T-helper 17 cell (primary cell): ENCODE measurements at regions not wholly inside any gene's neighbourhood (a gene's known extent, or its start where the extent isn't known, plus 50 kb on each side); places are given as distances from the start of the nearest gene placed in this dataset.
"Not testable (repeated sequence)": the region's sequence is repeated elsewhere in the genome, so short reads cannot be mapped to it uniquely, and the experiment has no call there.

ENCODE experiments used
- ATAC-seq: fragments of 150-1000 bp; cut with Tn5 transposase; 2 replicates; pipeline ENCODE4 v1.10.0; 2021; ENCODE audit warnings: mild to moderate bottlenecking, moderate library complexity
- DNase-seq, 3 donors: peaks; one replicate each; pipeline versions ENCODE4 v3.0.0 to v3.0.0-alpha.2; 2020 to 2021
- H3K9me3 ChIP-seq: one replicate; pipeline ENCODE4 v1.7.0; 2013; ENCODE audit warnings: low read length, mild to moderate bottlenecking; ENCODE audit not compliant: control insufficient read depth, poor library complexity, severe bottlenecking
- H3K27ac Mint-ChIP-seq: one replicate; pipeline ENCODE4 v1.8.0; 2022; ENCODE audit warnings: mild to moderate bottlenecking, moderate library complexity, mixed read lengths
- H3K27me3 Mint-ChIP-seq: one replicate; pipeline ENCODE4 v1.8.0; 2022; ENCODE audit warnings: mixed read lengths
- H3K36me3 Mint-ChIP-seq: one replicate; pipeline ENCODE4 v1.8.0; 2022; ENCODE audit warnings: low read depth, mixed read lengths
- H3K4me1 Mint-ChIP-seq: one replicate; pipeline ENCODE4 v1.8.0; 2022; ENCODE audit warnings: mild to moderate bottlenecking, mixed read lengths
- H3K4me3 Mint-ChIP-seq: one replicate; pipeline ENCODE4 v1.8.0; 2022; ENCODE audit warnings: mild to moderate bottlenecking, moderate library complexity, mixed read lengths

DNA sequence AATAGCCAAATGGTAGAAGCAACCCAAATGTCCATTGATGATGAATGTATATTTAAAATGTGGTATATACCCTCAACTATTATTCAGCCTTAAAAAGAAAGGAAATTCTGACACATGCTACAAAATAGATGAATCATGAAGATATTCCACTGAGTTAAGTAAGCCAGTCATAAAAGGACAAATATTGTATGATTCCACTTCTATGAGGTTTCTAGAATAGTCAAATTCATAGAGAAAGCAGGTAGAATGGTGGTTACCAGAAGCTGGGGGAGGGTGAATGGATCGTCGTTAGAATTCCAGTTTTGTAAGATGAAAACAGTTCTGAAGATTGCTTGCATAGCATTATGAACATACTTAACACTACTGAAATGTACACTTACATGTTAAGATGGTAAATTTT, 214.3 kb upstream of the MYLIP start:
- H3K36me3 Mint-ChIP-seq = peaks cover 5% of the 10 kb centered on the region
- no peak overlapping the region for H3K4me3 Mint-ChIP-seq
- H3K27ac Mint-ChIP-seq = no peak overlapping the region
- ATAC-seq (no peak), DNase-seq (no peak)
- H3K4me1 Mint-ChIP-seq = no peaks in the 10 kb centered on the region
- peaks cover 2% of the 10 kb centered on the region for H3K27me3 Mint-ChIP-seq
- no peaks in the 10 kb centered on the region for H3K9me3 ChIP-seq

DNA sequence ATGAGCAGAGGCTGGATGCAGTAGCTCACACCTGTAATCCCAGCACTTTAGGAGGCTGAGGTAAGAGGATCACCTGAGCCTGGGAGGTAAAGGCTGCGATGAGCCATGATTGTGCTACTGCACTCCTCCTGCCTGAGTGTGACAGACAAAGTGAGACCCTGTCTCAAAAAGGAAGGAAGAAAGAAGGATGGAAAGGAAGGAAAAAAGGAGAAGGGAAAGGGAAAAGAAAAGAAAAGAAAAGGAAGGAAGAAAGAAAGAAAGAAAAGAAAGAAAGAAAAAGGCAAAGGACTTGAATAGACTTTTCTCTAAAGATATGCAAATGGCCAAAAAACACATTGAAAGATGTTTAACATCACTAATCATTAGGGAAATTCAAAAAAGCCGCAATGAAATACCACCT, 215.3 kb upstream of the MYLIP start:
- H3K4me3 Mint-ChIP-seq = no peak overlapping the region
- H3K36me3 Mint-ChIP-seq = peaks cover 5% of the 10 kb centered on the region
- H3K27ac Mint-ChIP-seq = no peak overlapping the region
- H3K4me1 Mint-ChIP-seq = no peaks in the 10 kb centered on the region
- ATAC-seq (no peak), DNase-seq (no peak)
- H3K27me3 Mint-ChIP-seq = peaks cover 11% of the 10 kb centered on the region
- H3K9me3 ChIP-seq = no peaks in the 10 kb centered on the region

GRCh38 chr6:15912505-15913400, 216.1 kb upstream of the MYLIP start:
- no peak for DNase-seq
- no peak overlapping the region for H3K27ac Mint-ChIP-seq
- ATAC-seq = no peak
- H3K27me3 Mint-ChIP-seq = peaks cover 19% of the 10 kb centered on the region
- no peaks in the 10 kb centered on the region for H3K9me3 ChIP-seq
- H3K36me3 Mint-ChIP-seq = peaks cover 5% of the 10 kb centered on the region
- no peaks in the 10 kb centered on the region for H3K4me1 Mint-ChIP-seq
- no peak overlapping the region for H3K4me3 Mint-ChIP-seq

- H3K9me3 ChIP-seq = no peaks in the 10 kb centered on the region
- H3K4me3 Mint-ChIP-seq = no peak overlapping the region
- peaks cover 19% of the 10 kb centered on the region for H3K27me3 Mint-ChIP-seq
- peaks cover 5% of the 10 kb centered on the region for H3K36me3 Mint-ChIP-seq
- ATAC-seq = no peak
- DNase-seq = no peak
- H3K4me1 Mint-ChIP-seq = no peaks in the 10 kb centered on the region
- H3K27ac Mint-ChIP-seq = no peak overlapping the region
Observed at GRCh38 chr6:15911753-15912504, 217.0 kb upstream of the MYLIP start.

DNA sequence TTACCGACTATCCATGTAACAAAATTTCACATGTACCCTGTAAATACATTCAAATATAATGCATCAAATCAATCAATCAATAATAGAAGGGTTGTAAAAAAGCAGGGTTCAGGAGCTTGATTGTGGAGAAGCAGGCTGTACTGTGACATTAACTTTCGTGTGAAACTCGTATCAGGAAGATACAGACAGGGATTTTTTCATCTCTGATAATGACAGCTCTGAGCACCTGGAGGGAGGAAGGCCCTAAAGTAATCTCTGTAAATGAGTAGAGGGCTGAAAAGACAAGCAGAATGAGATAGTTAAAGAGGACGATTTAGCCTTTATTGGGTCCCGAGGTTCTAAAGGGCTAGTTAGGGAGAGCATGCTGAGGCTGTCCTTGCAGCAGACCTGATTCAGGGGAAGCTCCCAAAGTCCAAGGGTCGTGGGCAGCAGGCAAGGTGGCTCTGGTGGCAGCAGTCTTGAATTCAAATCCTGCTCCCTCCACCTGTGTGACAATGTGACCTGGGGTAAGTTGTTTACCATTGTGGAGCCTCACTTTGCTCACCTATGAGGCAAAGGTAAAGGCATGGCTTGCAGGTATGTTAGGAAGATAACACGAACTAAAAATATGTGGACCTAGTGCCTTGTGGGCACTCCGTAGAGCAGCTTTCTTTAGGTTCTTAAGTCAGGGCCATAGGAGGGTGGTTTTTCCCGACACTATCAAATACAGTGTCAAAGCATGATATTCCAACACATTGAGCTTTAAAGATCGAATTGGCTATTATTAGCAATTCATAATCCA, 219.4 kb upstream of the MYLIP start:
- Mint-ChIP-seq H3K4me1 (no peaks in the 10 kb centered on the region), H3K36me3 (peaks cover 5% of the 10 kb centered on the region), H3K4me3 (no peak overlapping the region), H3K27ac (no peak overlapping the region), H3K27me3 (peaks cover 19% of the 10 kb centered on the region)
- ATAC-seq (no peak), DNase-seq (no peak)
- no peaks in the 10 kb centered on the region for H3K9me3 ChIP-seq

DNA sequence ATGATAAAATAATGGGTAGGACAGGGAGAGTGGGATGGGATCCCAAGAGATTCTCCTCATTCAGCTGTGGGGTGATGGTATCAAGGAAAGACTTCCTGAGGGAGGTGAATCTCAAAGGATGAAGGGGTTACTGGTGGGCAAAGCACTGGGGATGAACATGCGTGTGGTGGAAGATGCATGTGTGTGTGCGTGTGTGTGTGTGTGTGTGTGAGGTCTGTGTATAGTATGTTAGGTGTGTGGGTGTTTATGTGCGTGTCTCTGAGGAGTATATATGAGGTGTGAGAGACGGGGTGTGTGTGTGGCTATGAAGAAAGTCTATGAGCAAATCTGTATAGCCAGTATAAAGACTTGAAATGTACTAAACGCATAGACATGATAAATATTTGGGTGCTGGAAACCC, 220.0 kb upstream of the MYLIP start:
- Mint-ChIP-seq H3K4me1 (no peaks in the 10 kb centered on the region), H3K27ac (no peak overlapping the region)

GRCh38 chr6:15907914-15908518, 220.9 kb upstream of the MYLIP start:
- ATAC-seq (no peak), DNase-seq (no peak)
- Mint-ChIP-seq H3K4me1 (no peaks in the 10 kb centered on the region), H3K27ac (no peak overlapping the region), H3K4me3 (no peak overlapping the region), H3K27me3 (peaks cover 19% of the 10 kb centered on the region), H3K36me3 (peaks cover 3% of the 10 kb centered on the region)
- H3K9me3 ChIP-seq = no peaks in the 10 kb centered on the region

More for the DNA sequence above, 220.0 kb upstream of the MYLIP start:
- ATAC-seq = no peak
- H3K9me3 ChIP-seq = no peaks in the 10 kb centered on the region
- no peak for DNase-seq
- Mint-ChIP-seq H3K27me3 (peaks cover 19% of the 10 kb centered on the region), H3K4me3 (no peak overlapping the region), H3K36me3 (peaks cover 5% of the 10 kb centered on the region)

DNA sequence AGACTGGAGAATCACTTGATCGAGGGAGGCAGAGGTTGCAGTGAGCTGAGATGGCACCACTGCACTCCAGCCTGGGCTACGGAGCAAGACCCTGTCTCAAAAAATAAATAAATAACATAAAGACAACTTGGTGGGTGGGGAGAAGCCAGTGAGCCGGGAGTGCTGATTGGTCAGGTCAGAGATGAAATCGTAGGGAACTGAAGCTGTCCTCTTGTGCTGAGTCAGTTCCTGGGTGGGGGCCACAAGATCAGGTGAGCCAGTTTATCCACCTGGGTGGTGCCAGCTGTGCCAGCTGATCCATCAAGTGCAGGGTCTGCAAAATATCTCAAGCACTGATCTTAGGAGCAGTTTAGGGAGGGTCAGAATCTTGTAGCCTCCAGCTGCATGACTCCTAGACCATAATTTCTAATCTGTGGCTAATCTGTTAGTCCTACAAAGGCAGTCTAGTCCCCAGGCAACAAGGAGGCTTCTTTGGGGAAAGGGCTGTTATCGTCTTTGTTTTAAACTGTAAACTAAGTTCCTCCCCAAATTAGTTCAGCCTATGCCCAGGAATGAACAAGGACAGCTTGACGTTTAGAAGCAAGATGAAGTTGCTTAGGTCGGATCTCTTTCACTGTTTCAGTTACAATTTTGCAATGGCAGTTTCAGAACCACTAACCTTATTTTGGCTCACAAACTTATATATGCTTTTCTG, 221.5 kb upstream of the MYLIP start:
- H3K4me1 Mint-ChIP-seq, H3K4me3 Mint-ChIP-seq, H3K27ac Mint-ChIP-seq, H3K36me3 Mint-ChIP-seq, H3K9me3 ChIP-seq, ATAC-seq, DNase-seq: not testable (repeated sequence)
- H3K27me3 Mint-ChIP-seq = peaks cover 19% of the 10 kb centered on the region

GRCh38 chr6:15906420-15907016, 222.4 kb upstream of the MYLIP start:
- no peaks in the 10 kb centered on the region for H3K9me3 ChIP-seq
- H3K4me1 Mint-ChIP-seq = no peaks in the 10 kb centered on the region
- no peaks in the 10 kb centered on the region for H3K36me3 Mint-ChIP-seq
- H3K27me3 Mint-ChIP-seq = peaks cover 19% of the 10 kb centered on the region
- H3K4me3 Mint-ChIP-seq = no peak overlapping the region
- no peak overlapping the region for H3K27ac Mint-ChIP-seq
- DNase-seq (no peak), ATAC-seq (no peak)

DNA sequence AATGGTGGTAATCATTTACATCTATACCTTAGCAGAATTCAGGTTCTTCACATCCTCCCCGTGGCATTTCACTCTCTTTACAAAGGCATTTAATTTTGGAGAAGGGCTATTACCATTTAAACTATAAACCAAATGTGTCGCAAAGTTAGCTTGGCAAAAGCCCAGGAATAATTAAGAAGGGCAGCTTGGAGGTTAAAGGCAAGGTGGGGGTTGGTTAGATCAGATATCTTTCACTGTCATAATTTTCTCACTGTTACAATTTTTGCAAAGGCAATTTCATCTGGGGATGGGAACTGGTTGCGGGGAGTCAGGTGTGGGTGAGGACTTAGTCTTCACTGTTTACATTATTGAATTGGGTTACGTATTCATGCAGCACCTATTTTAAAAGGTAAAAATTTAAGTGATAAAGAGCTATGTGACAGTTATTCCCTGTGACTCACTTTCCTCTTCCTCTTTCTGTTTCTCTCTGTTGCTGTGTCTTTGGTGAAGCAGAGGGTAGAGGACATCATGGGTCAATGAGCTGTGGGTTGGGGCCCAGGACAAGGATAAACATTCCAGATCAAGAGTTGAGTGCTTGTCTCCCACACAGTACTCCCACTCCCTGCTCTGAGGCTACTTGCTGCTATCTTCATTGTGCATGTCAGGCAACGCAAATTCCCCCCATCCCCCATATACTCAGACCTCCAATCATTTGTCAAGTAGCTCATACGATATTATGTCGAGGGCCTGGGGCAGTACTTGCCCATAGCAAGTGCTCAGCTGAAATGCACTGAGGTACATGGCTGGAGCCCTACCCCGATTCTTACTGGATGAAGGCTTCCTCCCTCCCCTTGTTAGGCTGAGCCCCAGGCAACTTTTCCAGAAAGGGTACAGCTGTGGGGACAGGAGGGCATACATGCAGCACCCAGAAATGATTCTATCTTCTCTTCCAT, 223.1 kb upstream of the MYLIP start:
- Mint-ChIP-seq H3K36me3 (no peaks in the 10 kb centered on the region), H3K4me3 (no peak overlapping the region), H3K27me3 (peaks cover 19% of the 10 kb centered on the region), H3K27ac (no peak overlapping the region), H3K4me1 (no peaks in the 10 kb centered on the region)
- H3K9me3 ChIP-seq = no peaks in the 10 kb centered on the region
- ATAC-seq (no peak), DNase-seq (no peak)

- H3K4me3 Mint-ChIP-seq = no peak overlapping the region
- no peaks in the 10 kb centered on the region for H3K9me3 ChIP-seq
- ATAC-seq (no peak), DNase-seq (no peak)
- no peaks in the 10 kb centered on the region for H3K4me1 Mint-ChIP-seq
- no peaks in the 10 kb centered on the region for H3K36me3 Mint-ChIP-seq
- peaks cover 23% of the 10 kb centered on the region for H3K27me3 Mint-ChIP-seq
- H3K27ac Mint-ChIP-seq = no peak overlapping the region
Observed at GRCh38 chr6:15904651-15905376, 224.1 kb upstream of the MYLIP start.
